Vagina (tissue), 2 donors: ENCODE measurements at regions not wholly inside any gene's neighbourhood (a gene's known extent, or its start where the extent isn't known, plus 50 kb on each side); places are given as distances from the start of the nearest gene placed in this dataset.

Experiments used
- POLR2A ChIP-seq, 2 donors: fragments of 450-650 bp; IDR thresholded peaks; one replicate each; pipeline ENCODE4 v1.6.1; 2017; ENCODE audit warnings: antibody characterized with exemption in 2 of 2, mild to moderate bottlenecking in 2 of 2, moderate library complexity in 2 of 2
- POLR2AphosphoS5 ChIP-seq, 2 donors: sonication (generic); formaldehyde crosslinking; IDR thresholded peaks; one replicate each; pipeline ENCODE4 v1.9.0; 2017; ENCODE audit warnings: antibody characterized with exemption in 2 of 2, mild to moderate bottlenecking in 2 of 2, low read depth in 1 of 2; ENCODE audit not compliant: insufficient read depth in 1 of 2
- TF ChIP-seq, protein P1 (sequence below), 3 experiments: fragments of 450-650 bp in 2 of 3; fragments of 200-600 bp in 1 of 3; sonication (generic) in 1 of 3; IDR thresholded peaks; one replicate each; pipeline ENCODE4 v1.5.1; 2017 to 2019; ENCODE audit warnings: antibody characterized with exemption in 3 of 3, mild to moderate bottlenecking in 2 of 3, moderate library complexity in 2 of 3

DNA sequence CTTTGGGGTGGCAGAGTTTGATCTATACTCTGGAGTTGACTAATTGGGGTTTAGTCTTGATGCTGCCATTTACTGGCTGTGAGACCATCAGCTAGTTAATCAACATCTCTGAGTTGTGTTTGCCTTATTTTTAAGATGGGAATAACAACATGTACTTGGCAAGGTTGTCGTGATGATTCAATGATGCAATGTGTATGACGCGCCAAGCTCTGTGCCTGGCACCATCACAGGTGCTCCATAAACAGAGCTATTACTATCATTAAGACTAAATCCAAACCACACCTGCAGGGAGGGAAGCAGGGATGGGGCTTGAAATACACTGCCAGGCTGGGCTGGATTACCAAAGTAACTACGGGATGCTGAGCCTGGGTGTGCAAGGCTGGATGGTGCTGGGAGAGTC lies 60.1 kb upstream of the E2F3 start:
- no peak for TF ChIP-seq POLR2A (IDR thresholded peaks at IDR 0.05)
- no peak for TF ChIP-seq POLR2AphosphoS5 (IDR thresholded peaks at IDR 0.05; ENCODE audit: insufficient read depth in 1 of 2, low read depth in 1 of 2)
- TF ChIP-seq, protein P1, sequence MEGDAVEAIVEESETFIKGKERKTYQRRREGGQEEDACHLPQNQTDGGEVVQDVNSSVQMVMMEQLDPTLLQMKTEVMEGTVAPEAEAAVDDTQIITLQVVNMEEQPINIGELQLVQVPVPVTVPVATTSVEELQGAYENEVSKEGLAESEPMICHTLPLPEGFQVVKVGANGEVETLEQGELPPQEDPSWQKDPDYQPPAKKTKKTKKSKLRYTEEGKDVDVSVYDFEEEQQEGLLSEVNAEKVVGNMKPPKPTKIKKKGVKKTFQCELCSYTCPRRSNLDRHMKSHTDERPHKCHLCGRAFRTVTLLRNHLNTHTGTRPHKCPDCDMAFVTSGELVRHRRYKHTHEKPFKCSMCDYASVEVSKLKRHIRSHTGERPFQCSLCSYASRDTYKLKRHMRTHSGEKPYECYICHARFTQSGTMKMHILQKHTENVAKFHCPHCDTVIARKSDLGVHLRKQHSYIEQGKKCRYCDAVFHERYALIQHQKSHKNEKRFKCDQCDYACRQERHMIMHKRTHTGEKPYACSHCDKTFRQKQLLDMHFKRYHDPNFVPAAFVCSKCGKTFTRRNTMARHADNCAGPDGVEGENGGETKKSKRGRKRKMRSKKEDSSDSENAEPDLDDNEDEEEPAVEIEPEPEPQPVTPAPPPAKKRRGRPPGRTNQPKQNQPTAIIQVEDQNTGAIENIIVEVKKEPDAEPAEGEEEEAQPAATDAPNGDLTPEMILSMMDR (IDR thresholded peaks at IDR 0.05) = no peak
